Prostate gland (tissue), 2 donors: ENCODE measurements at regions not wholly inside any gene's neighbourhood (a gene's known extent, or its start where the extent isn't known, plus 50 kb on each side); places are given as distances from the start of the nearest gene placed in this dataset.

Source experiments
- DNase-seq: peaks from one replicate; pipeline ENCODE4 v3.0.0-alpha.2; 2019; ENCODE audit warnings: low spot score
- H3K27ac ChIP-seq, 2 donors: fragments of 200-600 bp; sonication (generic); 2 replicates each; pipeline ENCODE4 v1.5.1; 2017 to 2019
- H3K27me3 ChIP-seq: fragments of 200-600 bp; sonication (generic); replicated peaks from 2 replicates; pipeline ENCODE4 v1.5.1; 2019; ENCODE audit not compliant: insufficient read depth
- H3K36me3 ChIP-seq, 2 donors: fragments of 200-600 bp; sonication (generic); 1 replicate in 1 of 2; 2 replicates in 1 of 2; pipeline versions ENCODE4 v1.5.1 to v1.8.1; 2017 to 2019
- H3K4me1 ChIP-seq: fragments of 200-600 bp; sonication (generic); replicated peaks from 2 replicates; pipeline ENCODE4 v1.5.1; 2019
- H3K4me3 ChIP-seq, 2 donors: fragments of 200-600 bp; sonication (generic); 2 replicates each; pipeline ENCODE4 v1.5.1; 2017 to 2019
- H3K9me3 ChIP-seq: fragments of 200-600 bp; sonication (generic); 2 replicates; pipeline ENCODE4 v1.5.1; 2017
- POLR2A ChIP-seq: fragments of 450-650 bp; IDR thresholded peaks from one replicate; pipeline ENCODE4 v1.6.1; 2016; ENCODE audit warnings: antibody characterized with exemption, mild to moderate bottlenecking
- POLR2AphosphoS5 ChIP-seq: sonication (generic); formaldehyde crosslinking; IDR thresholded peaks from one replicate; pipeline ENCODE4 v1.6.1; 2017; ENCODE audit warnings: antibody characterized with exemption
- WGBS: methylation state at CpG from one replicate; pipeline ENCODE4 v1.1.5; 2018; 5-methylcytosine and 5-hydroxymethylcytosine counted together
- intact Hi-C: fragments of 100-400 bp; cut with DNase I; formaldehyde crosslinking; loops from one replicate; pipeline ENCODE4 v1.14.2; 2022
- TF ChIP-seq, protein P1 (sequence below), 4 experiments: fragments of 200-600 bp in 2 of 4; fragments of 450-650 bp in 2 of 4; sonication (generic) in 2 of 4; IDR thresholded peaks; 1 replicate in 3 of 4; 2 replicates in 1 of 4; pipeline ENCODE4 v1.5.1; 2016 to 2019; ENCODE audit warnings: antibody characterized with exemption in 4 of 4, mild to moderate bottlenecking in 2 of 4, moderate library complexity in 2 of 4

- intact Hi-C loops, result no loop called here
- no peak for DNase-seq
- 72% methylated on average over 2 of the region's 2 CpGs for WGBS
- no peaks in the 10 kb centered on the region for H3K9me3 ChIP-seq
- no peaks in the 10 kb centered on the region for H3K4me1 ChIP-seq
- no peaks in the 10 kb centered on the region for H3K27me3 ChIP-seq
- H3K36me3 ChIP-seq, result no peaks in the 10 kb centered on the region
- TF ChIP-seq POLR2AphosphoS5 (no peak), POLR2A (no peak)
- TF ChIP-seq, protein P1, sequence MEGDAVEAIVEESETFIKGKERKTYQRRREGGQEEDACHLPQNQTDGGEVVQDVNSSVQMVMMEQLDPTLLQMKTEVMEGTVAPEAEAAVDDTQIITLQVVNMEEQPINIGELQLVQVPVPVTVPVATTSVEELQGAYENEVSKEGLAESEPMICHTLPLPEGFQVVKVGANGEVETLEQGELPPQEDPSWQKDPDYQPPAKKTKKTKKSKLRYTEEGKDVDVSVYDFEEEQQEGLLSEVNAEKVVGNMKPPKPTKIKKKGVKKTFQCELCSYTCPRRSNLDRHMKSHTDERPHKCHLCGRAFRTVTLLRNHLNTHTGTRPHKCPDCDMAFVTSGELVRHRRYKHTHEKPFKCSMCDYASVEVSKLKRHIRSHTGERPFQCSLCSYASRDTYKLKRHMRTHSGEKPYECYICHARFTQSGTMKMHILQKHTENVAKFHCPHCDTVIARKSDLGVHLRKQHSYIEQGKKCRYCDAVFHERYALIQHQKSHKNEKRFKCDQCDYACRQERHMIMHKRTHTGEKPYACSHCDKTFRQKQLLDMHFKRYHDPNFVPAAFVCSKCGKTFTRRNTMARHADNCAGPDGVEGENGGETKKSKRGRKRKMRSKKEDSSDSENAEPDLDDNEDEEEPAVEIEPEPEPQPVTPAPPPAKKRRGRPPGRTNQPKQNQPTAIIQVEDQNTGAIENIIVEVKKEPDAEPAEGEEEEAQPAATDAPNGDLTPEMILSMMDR (IDR thresholded peaks at IDR 0.05), result no peak
- no peak overlapping the region for H3K4me3 ChIP-seq
- H3K27ac ChIP-seq, result no peak overlapping the region
These were observed 732.6 kb downstream of the CCSER2 start for GRCh38 chr10:85060944-85061343.

- Histone ChIP-seq H3K4me1 (no peaks in the 10 kb centered on the region), H3K9me3 (no peaks in the 10 kb centered on the region), H3K27ac (no peak overlapping the region), H3K36me3 (no peaks in the 10 kb centered on the region), H3K4me3 (no peak overlapping the region), H3K27me3 (no peaks in the 10 kb centered on the region)
- WGBS, result 83% methylated on average over 2 of the region's 2 CpGs
- no peak for DNase-seq
- TF ChIP-seq, protein P1 (IDR thresholded peaks at IDR 0.05), result no peak
- no peak for TF ChIP-seq POLR2AphosphoS5
- no peak for TF ChIP-seq POLR2A
- intact Hi-C loops, result no loop called here
These were observed 733.0 kb downstream of the CCSER2 start for GRCh38 chr10:85061401-85061800.

DNA sequence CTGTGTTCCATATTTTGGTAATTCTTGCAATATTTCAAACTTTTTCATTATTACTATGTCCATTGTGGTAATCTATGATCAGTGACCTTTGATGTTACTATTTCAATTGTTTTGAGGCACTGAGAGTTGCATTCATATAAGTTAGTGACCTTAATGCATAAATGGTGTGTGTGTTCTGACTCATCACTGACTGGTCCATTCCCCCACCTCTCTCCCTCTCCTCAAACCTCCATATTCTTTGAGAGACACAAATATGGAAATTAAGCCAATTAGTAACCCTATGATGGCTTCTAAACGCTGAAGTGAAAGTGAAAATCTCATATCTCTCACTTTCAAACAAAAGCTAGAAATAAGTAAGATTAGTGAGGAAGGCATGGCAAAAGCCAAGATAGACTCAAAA lies 739.6 kb downstream of the CCSER2 start:
- Histone ChIP-seq H3K27ac (no peak overlapping the region), H3K27me3 (no peaks in the 10 kb centered on the region), H3K4me3 (no peak overlapping the region), H3K9me3 (no peaks in the 10 kb centered on the region), H3K4me1 (no peaks in the 10 kb centered on the region), H3K36me3 (no peaks in the 10 kb centered on the region)
- WGBS, result 82% methylated on average over 1 of the region's 1 CpG
- intact Hi-C loops, result no loop called here
- DNase-seq, result no peak
- no peak for TF ChIP-seq POLR2A
- TF ChIP-seq, protein P1 (IDR thresholded peaks at IDR 0.05), result no peak
- no peak for TF ChIP-seq POLR2AphosphoS5

GRCh38 chr10:85080934-85081333 lies 752.5 kb downstream of the CCSER2 start:
- Histone ChIP-seq H3K27me3 (no peaks in the 10 kb centered on the region), H3K36me3 (no peaks in the 10 kb centered on the region), H3K4me3 (no peak overlapping the region), H3K27ac (no peak overlapping the region), H3K4me1 (no peaks in the 10 kb centered on the region), H3K9me3 (no peaks in the 10 kb centered on the region)
- TF ChIP-seq POLR2A, result no peak
- intact Hi-C loops, result no loop called here
- 88% methylated on average over 2 of the region's 2 CpGs for WGBS
- no peak for DNase-seq

DNA sequence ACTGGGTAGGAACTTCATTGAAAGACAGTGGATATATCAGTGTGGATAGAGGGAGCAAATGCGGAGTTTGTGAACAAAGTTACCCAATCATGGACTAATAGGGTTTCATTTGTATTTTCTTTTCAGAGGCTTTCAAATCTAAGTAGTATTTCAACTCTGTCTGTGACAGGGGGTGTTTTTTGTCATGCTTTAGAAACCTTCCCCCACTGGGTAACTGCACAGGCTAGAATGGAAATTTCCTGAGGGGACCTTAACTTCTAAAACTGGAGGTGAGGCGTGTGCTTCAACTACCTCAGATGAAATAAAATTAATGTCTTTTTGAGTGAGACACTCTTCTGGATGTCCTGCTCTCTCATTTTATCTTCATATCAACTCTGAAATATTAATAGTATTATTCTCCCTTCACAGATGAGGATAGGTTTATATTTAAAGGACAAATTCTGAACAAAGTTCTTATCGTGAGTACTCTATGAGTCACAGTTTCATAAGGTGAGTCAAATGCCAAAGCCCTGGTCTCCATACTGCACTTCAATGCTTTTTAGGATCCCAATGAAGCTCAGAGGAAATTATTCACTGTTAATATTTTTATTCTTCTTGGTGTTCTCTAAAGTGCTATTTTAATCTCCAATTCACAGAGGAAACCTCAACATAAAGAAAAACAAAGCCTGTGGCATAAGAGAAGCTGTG lies 770.6 kb downstream of the CCSER2 start:
- no peaks in the 10 kb centered on the region for H3K36me3 ChIP-seq
- intact Hi-C loops, result no loop called here
- 87% methylated on average over 3 of the region's 3 CpGs for WGBS
- no peak for TF ChIP-seq POLR2AphosphoS5
- TF ChIP-seq, protein P1 (IDR thresholded peaks at IDR 0.05), result no peak
- TF ChIP-seq POLR2A, result no peak
- H3K9me3 ChIP-seq, result no peaks in the 10 kb centered on the region
- H3K27me3 ChIP-seq, result no peaks in the 10 kb centered on the region
- H3K27ac ChIP-seq, result no peak overlapping the region
- no peak overlapping the region for H3K4me3 ChIP-seq
- H3K4me1 ChIP-seq, result no peaks in the 10 kb centered on the region
- no peak for DNase-seq
